K562 (cell line): ENCODE measurements at regions not wholly inside any gene's neighbourhood (a gene's known extent, or its start where the extent isn't known, plus 50 kb on each side); places are given as distances from the start of the nearest gene placed in this dataset.

Experiments
- ATAC-seq: fragments of 200-7000 bp; cut with Tn5 transposase; 3 replicates; pipeline ENCODE4 v1.9.1; 2020; ENCODE audit warnings: moderate library complexity
- BruUV-seq: library from RNA; stranded (reverse); fragments of 400-500 nt; replicated peaks from 2 replicates; lab custom pipeline; 2021; lab: Mats Ljungman, UMichigan
- CTCF ChIA-PET: fragments of 300-600 bp; formaldehyde crosslinking; extraction: SDS; loops from one replicate; lab custom pipeline; 2021; ENCODE audit warnings: low intra/inter-chr PET ratio; lab: Yijun Ruan, JAX
- POLR2A ChIA-PET: fragments of 300-600, 350-650 bp; sonication (Branson Sonifier 250); formaldehyde crosslinking; extraction: SDS; loops from one replicate; lab custom pipeline; 2021; ENCODE audit warnings: antibody characterized with exemption, inconsistent platforms; lab: Yijun Ruan, JAX
- DNase-seq, 4 experiments: peaks; one replicate each; pipeline versions ENCODE4 v3.0.0 to v3.0.0-alpha.2; 2011 to 2018; ENCODE audit warnings: low spot score in 3 of 4, mixed read lengths in 3 of 4; ENCODE audit errors: extremely low read depth in 1 of 4
- FAIRE-seq: peaks from 2 replicates; lab custom pipeline; 2011; peaks lifted over from hg19 to GRCh38; lab: Jason Lieb, UNC
- H2AFZ ChIP-seq: 2 replicates; pipeline ENCODE4 v1.6.0; 2011; ENCODE audit warnings: low read depth, low read length, control low read depth, inconsistent platforms
- H3K27ac ChIP-seq: fragments of 200-600 bp; 3 replicates; pipeline ENCODE4 v1.8.0; 2011; ENCODE audit warnings: low read depth, mild to moderate bottlenecking, control low read depth, inconsistent platforms, low read length, moderate library complexity, mixed read lengths; ENCODE audit errors: extremely low read depth
- H3K27me3 ChIP-seq, 2 experiments: fragments of 300-600 bp in 1 of 2; 2 replicates in 1 of 2; 3 replicates in 1 of 2; pipeline versions ENCODE4 v1.6.0 to v1.8.0; 2011; ENCODE audit warnings: inconsistent platforms in 2 of 2, low read length in 2 of 2, mild to moderate bottlenecking in 1 of 2, mixed read lengths in 1 of 2, moderate library complexity in 1 of 2; ENCODE audit not compliant: control insufficient read depth in 2 of 2, insufficient read depth in 2 of 2
- H3K36me3 ChIP-seq: fragments of 300-600 bp; 3 replicates; pipeline ENCODE4 v1.8.0; 2011; ENCODE audit warnings: mild to moderate bottlenecking, low read length, inconsistent platforms; ENCODE audit not compliant: control insufficient read depth, insufficient read depth
- H3K4me1 ChIP-seq, 2 experiments: fragments of 200-600 bp in 1 of 2; replicated peaks in 1 of 2; 2 replicates in 1 of 2; 3 replicates in 1 of 2; pipeline versions ENCODE4 v1.5.1 to v1.8.0; 2011; ENCODE audit warnings: inconsistent platforms in 2 of 2, low read length in 2 of 2, mild to moderate bottlenecking in 1 of 2, mixed read lengths in 1 of 2, moderate library complexity in 1 of 2; ENCODE audit not compliant: control insufficient read depth in 2 of 2, insufficient read depth in 2 of 2
- H3K4me2 ChIP-seq: 2 replicates; pipeline ENCODE4 v1.6.1; 2011; ENCODE audit warnings: low read length, control low read depth, inconsistent platforms, mixed read lengths; ENCODE audit not compliant: insufficient read depth
- H3K4me3 ChIP-seq: fragments of 200-600 bp; sonication (generic), shearing (Covaris generic); 2 replicates; pipeline ENCODE4 v1.5.1; 2016; ENCODE audit warnings: control low read depth, inconsistent platforms
- H3K79me2 ChIP-seq: fragments of 200-600 bp; 3 replicates; pipeline ENCODE4 v1.8.0; 2011; ENCODE audit warnings: low read length, inconsistent platforms; ENCODE audit not compliant: control insufficient read depth, insufficient read depth
- H3K9ac ChIP-seq, 2 experiments: 2 replicates each; pipeline versions ENCODE4 v1.6.0 to v1.6.1; 2011; ENCODE audit warnings: low read depth in 2 of 2, low read length in 2 of 2, control low read depth in 1 of 2, inconsistent platforms in 1 of 2, mild to moderate bottlenecking in 1 of 2, mixed read lengths in 1 of 2; ENCODE audit not compliant: insufficient read depth in 1 of 2
- H3K9me1 ChIP-seq: one replicate; pipeline ENCODE4 v1.6.0; 2011; ENCODE audit warnings: inconsistent platforms, mild to moderate bottlenecking, low read length, moderate library complexity; ENCODE audit not compliant: control insufficient read depth, insufficient read depth
- H3K9me3 ChIP-seq: replicated peaks from 2 replicates; pipeline ENCODE4 v1.5.1; 2011; ENCODE audit warnings: low read depth, low read length, inconsistent platforms; ENCODE audit not compliant: control insufficient read depth, insufficient read depth
- H4K20me1 ChIP-seq: replicated peaks from 2 replicates; pipeline ENCODE4 v1.6.1; 2011; ENCODE audit warnings: low read length, inconsistent platforms, mixed read lengths; ENCODE audit not compliant: control insufficient read depth, insufficient read depth
- ATF1 ChIP-seq, 2 experiments: fragments of 450-650 bp in 1 of 2; IDR thresholded peaks; 2 replicates each; pipeline ENCODE4 v1.6.1; 2016; ENCODE audit warnings: missing compliant biosample characterization in 1 of 2, missing genetic modification characterization in 1 of 2
- ETV5 ChIP-seq: sonication (generic); formaldehyde crosslinking; IDR thresholded peaks from 2 replicates; pipeline ENCODE4 v1.4.0; 2020; ENCODE audit warnings: low read depth, mild to moderate bottlenecking, missing genetic modification reagents
- EWSR1 ChIP-seq: fragments of 450-650 bp; IDR thresholded peaks from 2 replicates; pipeline ENCODE4 v1.6.1; 2018; ENCODE audit warnings: borderline replicate concordance, mild to moderate bottlenecking, low read depth, moderate library complexity; ENCODE audit not compliant: partially characterized antibody
- JUN ChIP-seq, 2 experiments: sonication (generic) in 1 of 2; formaldehyde crosslinking in 1 of 2; IDR thresholded peaks; 2 replicates each; pipeline versions ENCODE4 v1.6.1 to v1.8.0; 2012 to 2022; ENCODE audit warnings: borderline replicate concordance in 2 of 2, mild to moderate bottlenecking in 2 of 2, improper control_type of control experiment in 1 of 2, low read depth in 1 of 2, low read length in 1 of 2, missing genetic modification reagents in 1 of 2
- LEF1 ChIP-seq: fragments of 450-650 bp; IDR thresholded peaks from 2 replicates; pipeline ENCODE4 v1.6.1; 2016; ENCODE audit warnings: mild to moderate bottlenecking
- MYBL2 ChIP-seq, 2 experiments: fragments of 450-650 bp in 1 of 2; sonication (generic) in 1 of 2; formaldehyde crosslinking in 1 of 2; IDR thresholded peaks; 2 replicates each; pipeline versions ENCODE4 v1.6.1 to v1.8.1; 2017 to 2022; ENCODE audit warnings: borderline replicate concordance in 1 of 2, inconsistent platforms in 1 of 2, low read depth in 1 of 2, mild to moderate bottlenecking in 1 of 2, missing genetic modification reagents in 1 of 2, moderate library complexity in 1 of 2
- MYNN ChIP-seq, 2 experiments: sonication (generic); formaldehyde crosslinking in 1 of 2; IDR thresholded peaks; 2 replicates each; pipeline versions ENCODE4 v1.5.0 to v1.6.1; 2016 to 2020; ENCODE audit warnings: antibody characterized with exemption in 1 of 2, missing genetic modification reagents in 1 of 2
- NFYB ChIP-seq: IDR thresholded peaks from 2 replicates; pipeline ENCODE4 v1.6.1; 2011; ENCODE audit warnings: mild to moderate bottlenecking, moderate library complexity; ENCODE audit not compliant: insufficient read length; ENCODE audit errors: extremely low read depth
- PHB ChIP-seq: fragments of 250-450 bp; sonication (Bioruptor Pico); IDR thresholded peaks from 2 replicates; pipeline ENCODE4 v1.5.0; 2021
- PHF20 ChIP-seq: fragments of 450-650 bp; IDR thresholded peaks from 2 replicates; pipeline ENCODE4 v1.6.1; 2018; ENCODE audit not compliant: partially characterized antibody
- RAD51 ChIP-seq: fragments of 450-650 bp; IDR thresholded peaks from 2 replicates; pipeline ENCODE4 v1.7.1; 2016; ENCODE audit warnings: low read depth, mild to moderate bottlenecking, borderline replicate concordance
- SAP30 ChIP-seq: fragments of 200-600 bp; sonication (generic); IDR thresholded peaks from 2 replicates; pipeline ENCODE4 v1.6.1; 2012; ENCODE audit warnings: borderline replicate concordance, low read depth, mild to moderate bottlenecking, moderate library complexity, low read length, control low read depth, inconsistent platforms; ENCODE audit not compliant: insufficient read depth, poor library complexity, severe bottlenecking
- TCF3 ChIP-seq: sonication (generic); formaldehyde crosslinking; IDR thresholded peaks from 2 replicates; pipeline ENCODE4 v1.4.0; 2020; ENCODE audit warnings: mild to moderate bottlenecking, missing genetic modification reagents
- ZBTB1 ChIP-seq: sonication (generic); formaldehyde crosslinking; IDR thresholded peaks from 2 replicates; pipeline ENCODE4 v1.8.1; 2023; ENCODE audit warnings: missing genetic modification reagents, low read depth, mild to moderate bottlenecking, borderline replicate concordance
- ZBTB8A ChIP-seq: fragments of 450-650 bp; IDR thresholded peaks from 2 replicates; pipeline ENCODE4 v1.6.1; 2018; ENCODE audit warnings: mild to moderate bottlenecking, moderate library complexity; ENCODE audit not compliant: partially characterized antibody
- ZFP1 ChIP-seq: fragments of 450-650 bp; formaldehyde crosslinking; IDR thresholded peaks from 2 replicates; pipeline ENCODE4 v1.4.0; 2020; ENCODE audit warnings: mild to moderate bottlenecking, mixed read lengths
- ZNF695 ChIP-seq: fragments of 450-650 bp; formaldehyde crosslinking; IDR thresholded peaks from 2 replicates; pipeline ENCODE4 v1.4.0; 2020; ENCODE audit warnings: mild to moderate bottlenecking, moderate library complexity
- ZSCAN32 ChIP-seq: fragments of 450-650 bp; formaldehyde crosslinking; IDR thresholded peaks from 2 replicates; pipeline ENCODE4 v1.4.0; 2020; ENCODE audit warnings: mild to moderate bottlenecking, moderate library complexity
- WGBS: fragments of 100-300 bp; shearing (Covaris generic); methylation state at CpG from one replicate; pipeline ENCODE4 v1.1.6; 2016; ENCODE audit warnings: low coverage, mixed read lengths; ENCODE audit not compliant: insufficient coverage; ENCODE audit errors: missing lambda C conversion rate; 5-methylcytosine and 5-hydroxymethylcytosine counted together
- in situ Hi-C: fragments of 300-500 bp; cut with MboI; formaldehyde crosslinking; loops from 4 replicates; pipeline ENCODE4 v1.15.0; 2018; ENCODE audit warnings: inconsistent platforms, mixed read lengths
- intact Hi-C: fragments of 100-400 bp; cut with micrococcal nuclease; formaldehyde crosslinking; loops from 2 replicates; pipeline ENCODE4 v1.14.2; 2022

GRCh38 chr1:55751776-55752175, 536.6 kb upstream of the USP24 start:
- H3K9ac ChIP-seq: no peak overlapping the region
- H3K4me1 ChIP-seq: no peaks in the 10 kb centered on the region
- no peak for TF ChIP-seq MYBL2 (IDR thresholded peaks at IDR 0.05; ENCODE audit: low read depth)
- no peak for TF ChIP-seq MYBL2 (CRISPR knock-in tag; IDR thresholded peaks at IDR 0.05; ENCODE audit: borderline replicate concordance)
- TF ChIP-seq JUN (IDR thresholded peaks at IDR 0.05; ENCODE audit: borderline replicate concordance, low read depth, low read length): no peak
- no peak for TF ChIP-seq JUN (CRISPR knock-in tag; IDR thresholded peaks at IDR 0.05; ENCODE audit: borderline replicate concordance)
- no peak for TF ChIP-seq LEF1
- CTCF ChIA-PET: no interaction called here
- DNase-seq (no peak), FAIRE-seq (no peak), ATAC-seq (no peak)
- H3K36me3 ChIP-seq: no peaks in the 10 kb centered on the region
- no TSS peak for BruUV-seq
- POLR2A ChIA-PET: no interaction called here
- H3K4me2 ChIP-seq: no peak overlapping the region
- H3K79me2 ChIP-seq: no peaks in the 10 kb centered on the region
- intact Hi-C loops: no loop called here
- no peak overlapping the region for H3K27ac ChIP-seq
- no peaks in the 10 kb centered on the region for H3K9me3 ChIP-seq
- no peaks in the 10 kb centered on the region for H4K20me1 ChIP-seq
- no peaks in the 10 kb centered on the region for H3K27me3 ChIP-seq
- WGBS: 3% methylated on average over 2 of the region's 2 CpGs
- in situ Hi-C loops: no loop called here
- H3K9me1 ChIP-seq: no peaks in the 10 kb centered on the region
- H2AFZ ChIP-seq: no peak overlapping the region
- no peak overlapping the region for H3K4me3 ChIP-seq

GRCh38 chr1:55750628-55750995, 535.4 kb upstream of the USP24 start:
- WGBS: 0% methylated on average over 1 of the region's 1 CpG
- Histone ChIP-seq H3K4me3 (no peak overlapping the region), H3K79me2 (no peaks in the 10 kb centered on the region), H3K27ac (no peak overlapping the region), H3K9ac (no peak overlapping the region), H4K20me1 (no peaks in the 10 kb centered on the region), H3K4me2 (no peak overlapping the region), H3K4me1 (no peaks in the 10 kb centered on the region), H3K9me3 (no peaks in the 10 kb centered on the region), H3K9me1 (no peaks in the 10 kb centered on the region), H3K27me3 (no peaks in the 10 kb centered on the region), H3K36me3 (no peaks in the 10 kb centered on the region), H2AFZ (no peak overlapping the region)
- in situ Hi-C loops: no loop called here
- DNase-seq: no peak
- BruUV-seq: no TSS peak
- POLR2A ChIA-PET: interaction anchor here (0.6 to 0.7 kb wide), 2 partner anchors 200 to 339 kb away, joined by 3 read pairs; no protein-coding TSS in a partner anchor
- ATAC-seq: no peak
- no peak for FAIRE-seq
- CTCF ChIA-PET: no interaction called here
- intact Hi-C loops: no loop called here
- TF ChIP-seq ZFP1 (CRISPR knock-in tag) (no peak), MYNN (IDR thresholded peaks at IDR 0.05) (no peak), MYNN (CRISPR knock-in tag; IDR thresholded peaks at IDR 0.05) (no peak), PHB (CRISPR knock-in tag) (no peak), TCF3 (CRISPR knock-in tag) (no peak), ZBTB1 (CRISPR knock-in tag) (no peak), EWSR1 (no peak), ZBTB8A (no peak), NFYB (no peak), ETV5 (CRISPR knock-in tag) (no peak), ZNF695 (CRISPR knock-in tag) (no peak), PHF20 (no peak), ATF1 (CRISPR knock-in tag; IDR thresholded peaks at IDR 0.05) (no peak), ATF1 (tag; IDR thresholded peaks at IDR 0.05) (no peak), RAD51 (no peak), SAP30 (no peak), ZSCAN32 (no peak)
